Type B pancreatic cell (in vitro differentiated cells): ENCODE measurements at regions not wholly inside any gene's neighbourhood (a gene's known extent, or its start where the extent isn't known, plus 50 kb on each side); places are given as distances from the start of the nearest gene placed in this dataset.

Experiments used
- DNase-seq: peaks from one replicate; pipeline ENCODE4 v3.0.0; 2021; ENCODE audit warnings: mixed read lengths; ENCODE audit not compliant: unreplicated experiment; ENCODE audit errors: extremely low spot score
- H3K27ac Mint-ChIP-seq: 2 replicates; pipeline ENCODE4 v1.8.0; 2021; ENCODE audit warnings: mild to moderate bottlenecking, mixed read lengths
- H3K27me3 Mint-ChIP-seq: 2 replicates; pipeline ENCODE4 v1.8.0; 2021; ENCODE audit warnings: mixed read lengths
- H3K36me3 Mint-ChIP-seq: 2 replicates; pipeline ENCODE4 v1.8.0; 2021; ENCODE audit warnings: mixed read lengths
- H3K4me1 Mint-ChIP-seq: one replicate; pipeline ENCODE4 v1.8.0; 2021; ENCODE audit warnings: mixed read lengths; ENCODE audit not compliant: unreplicated experiment
- H3K4me3 Mint-ChIP-seq: 2 replicates; pipeline ENCODE4 v1.8.0; 2021; ENCODE audit warnings: mild to moderate bottlenecking, mixed read lengths
- H3K9me3 Mint-ChIP-seq: 2 replicates; pipeline ENCODE4 v1.8.0; 2021; ENCODE audit warnings: mixed read lengths
- TF ChIP-seq, protein P1 (sequence below): fragments of 200-600 bp; sonication (generic); conservative IDR thresholded peaks from 2 replicates; pipeline ENCODE4 v1.5.0; 2021; ENCODE audit warnings: antibody characterized with exemption, mild to moderate bottlenecking

DNA sequence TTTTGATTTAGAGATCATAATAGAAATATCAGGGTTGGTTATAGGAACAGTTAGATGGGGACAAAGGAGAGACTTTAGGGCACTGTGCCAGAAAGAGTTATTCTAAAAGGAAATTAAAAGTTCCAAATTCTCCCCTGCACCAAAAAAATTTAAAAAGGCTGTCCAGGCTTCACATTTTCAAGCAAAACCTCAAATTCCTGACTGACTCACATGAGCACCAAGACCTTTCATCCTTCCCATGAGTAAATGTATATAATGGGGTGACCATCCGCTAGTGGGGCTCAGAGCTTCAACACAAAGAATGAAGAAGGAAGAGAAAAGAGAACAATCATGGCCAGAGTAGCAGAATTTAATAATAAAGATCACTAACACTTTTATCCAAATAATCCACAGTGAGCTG, 131.6 kb upstream of the MROH9 start:
- Mint-ChIP-seq H3K27ac (no peak overlapping the region), H3K36me3 (no peaks in the 10 kb centered on the region), H3K4me1 (peaks cover 11% of the 10 kb centered on the region), H3K9me3 (no peaks in the 10 kb centered on the region), H3K4me3 (no peak overlapping the region), H3K27me3 (no peaks in the 10 kb centered on the region)
- no peak for DNase-seq
- TF ChIP-seq, protein P1, sequence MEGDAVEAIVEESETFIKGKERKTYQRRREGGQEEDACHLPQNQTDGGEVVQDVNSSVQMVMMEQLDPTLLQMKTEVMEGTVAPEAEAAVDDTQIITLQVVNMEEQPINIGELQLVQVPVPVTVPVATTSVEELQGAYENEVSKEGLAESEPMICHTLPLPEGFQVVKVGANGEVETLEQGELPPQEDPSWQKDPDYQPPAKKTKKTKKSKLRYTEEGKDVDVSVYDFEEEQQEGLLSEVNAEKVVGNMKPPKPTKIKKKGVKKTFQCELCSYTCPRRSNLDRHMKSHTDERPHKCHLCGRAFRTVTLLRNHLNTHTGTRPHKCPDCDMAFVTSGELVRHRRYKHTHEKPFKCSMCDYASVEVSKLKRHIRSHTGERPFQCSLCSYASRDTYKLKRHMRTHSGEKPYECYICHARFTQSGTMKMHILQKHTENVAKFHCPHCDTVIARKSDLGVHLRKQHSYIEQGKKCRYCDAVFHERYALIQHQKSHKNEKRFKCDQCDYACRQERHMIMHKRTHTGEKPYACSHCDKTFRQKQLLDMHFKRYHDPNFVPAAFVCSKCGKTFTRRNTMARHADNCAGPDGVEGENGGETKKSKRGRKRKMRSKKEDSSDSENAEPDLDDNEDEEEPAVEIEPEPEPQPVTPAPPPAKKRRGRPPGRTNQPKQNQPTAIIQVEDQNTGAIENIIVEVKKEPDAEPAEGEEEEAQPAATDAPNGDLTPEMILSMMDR: no peak

DNA sequence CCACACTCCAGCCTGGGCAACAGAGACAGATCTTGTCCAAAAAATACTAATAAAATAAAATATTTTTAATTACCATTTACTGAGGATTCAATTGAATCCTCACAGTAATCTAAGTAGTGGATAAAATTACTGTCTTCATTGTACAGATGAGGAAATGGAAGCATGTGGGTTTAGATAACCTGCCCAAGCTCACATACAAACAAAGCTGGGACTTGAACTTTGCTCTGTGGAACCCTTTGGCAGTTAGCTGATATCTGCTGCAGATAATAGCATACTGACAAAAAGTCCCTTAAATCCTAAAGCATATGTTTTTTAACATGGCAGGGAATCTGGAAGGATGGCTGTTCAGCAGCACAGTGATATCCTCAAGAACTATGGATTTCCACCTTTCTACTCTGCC, 130.9 kb upstream of the MROH9 start:
- DNase-seq: no peak
- Mint-ChIP-seq H3K9me3 (no peaks in the 10 kb centered on the region), H3K36me3 (no peaks in the 10 kb centered on the region), H3K27me3 (no peaks in the 10 kb centered on the region), H3K27ac (no peak overlapping the region), H3K4me1 (peaks cover 11% of the 10 kb centered on the region), H3K4me3 (no peak overlapping the region)
- TF ChIP-seq, protein P1: no peak

- Mint-ChIP-seq H3K4me1 (peaks cover 11% of the 10 kb centered on the region), H3K36me3 (no peaks in the 10 kb centered on the region), H3K27ac (no peak overlapping the region)
These were observed 130.5 kb upstream of the MROH9 start for GRCh38 chr1:170804879-170805278.

GRCh38 chr1:170806961-170807360, 128.4 kb upstream of the MROH9 start:
- no peak overlapping the region for H3K27ac Mint-ChIP-seq
- DNase-seq: no peak
- TF ChIP-seq, protein P1: no peak

More at GRCh38 chr1:170804879-170805278, 130.5 kb upstream of the MROH9 start:
- Mint-ChIP-seq H3K27me3 (no peaks in the 10 kb centered on the region), H3K9me3 (no peaks in the 10 kb centered on the region), H3K4me3 (no peak overlapping the region)
- no peak for DNase-seq
- TF ChIP-seq, protein P1: no peak

DNA sequence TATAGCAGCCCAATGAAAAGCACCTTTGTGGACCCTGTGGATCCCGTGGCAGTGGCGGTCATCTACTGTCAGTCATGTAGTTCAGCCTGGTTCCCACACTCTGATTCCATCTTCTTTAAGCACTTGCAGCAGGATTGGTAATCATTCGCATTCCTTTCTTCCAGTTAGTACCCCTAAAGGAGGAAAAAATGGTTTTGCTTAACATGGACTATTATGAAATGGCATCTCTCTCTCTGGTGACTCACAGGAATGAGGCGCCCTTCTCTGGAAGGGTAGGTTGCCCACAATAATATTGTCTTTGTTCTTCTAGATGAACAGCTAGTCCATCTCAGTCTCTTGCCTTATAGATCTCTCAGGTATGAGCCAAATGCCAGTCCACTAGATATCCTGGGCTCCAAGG, 127.9 kb upstream of the MROH9 start:
- Mint-ChIP-seq H3K27ac (no peak overlapping the region), H3K9me3 (peaks cover 6% of the 10 kb centered on the region), H3K27me3 (no peaks in the 10 kb centered on the region), H3K4me1 (peaks cover 11% of the 10 kb centered on the region), H3K36me3 (no peaks in the 10 kb centered on the region), H3K4me3 (no peak overlapping the region)
- TF ChIP-seq, protein P1: no peak
- no peak for DNase-seq

More at GRCh38 chr1:170806961-170807360, 128.4 kb upstream of the MROH9 start:
- peaks cover 2% of the 10 kb centered on the region for H3K9me3 Mint-ChIP-seq
- H3K36me3 Mint-ChIP-seq: no peaks in the 10 kb centered on the region
- no peaks in the 10 kb centered on the region for H3K27me3 Mint-ChIP-seq
- no peak overlapping the region for H3K4me3 Mint-ChIP-seq
- H3K4me1 Mint-ChIP-seq: peaks cover 11% of the 10 kb centered on the region
